Amniotic epithelial cell (primary cell): ENCODE measurements at regions not wholly inside any gene's neighbourhood (a gene's known extent, or its start where the extent isn't known, plus 50 kb on each side); places are given as distances from the start of the nearest gene placed in this dataset.
A peak's percentile ranks its signal among the peaks of the same experiment; 100 is the strongest.

Experiments used
- DNase-seq: peaks from one replicate; pipeline ENCODE4 v3.0.0-alpha.2; 2010; ENCODE audit warnings: low read depth

GRCh38 chr12:97936165-97936564 is 473.6 kb downstream of the RMST start:
- no peak for DNase-seq

DNA sequence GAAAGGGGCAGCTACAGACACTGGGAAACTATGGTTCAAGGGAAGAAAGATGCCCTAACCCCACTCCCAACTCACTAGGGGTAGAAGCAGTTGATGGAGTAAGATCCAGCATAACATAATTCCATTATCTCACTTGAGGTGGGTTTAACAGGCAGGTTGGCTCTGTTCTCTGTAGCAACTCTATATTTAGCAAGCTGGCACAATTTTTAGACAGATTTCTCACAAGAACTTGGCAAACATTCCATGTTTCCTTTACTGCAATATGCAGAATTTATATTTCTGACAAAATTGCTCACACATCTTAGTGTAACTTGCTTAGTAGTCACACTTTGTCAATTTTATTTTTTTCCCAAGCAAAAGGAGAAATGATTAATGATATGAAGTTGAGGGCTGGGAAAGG is 475.4 kb downstream of the RMST start:
- no peak for DNase-seq

GRCh38 chr12:97939156-97939555 is 476.6 kb downstream of the RMST start:
- DNase-seq, result no peak

- DNase-seq, result no peak
These were observed 477.5 kb downstream of the RMST start for GRCh38 chr12:97940105-97940504.

DNA sequence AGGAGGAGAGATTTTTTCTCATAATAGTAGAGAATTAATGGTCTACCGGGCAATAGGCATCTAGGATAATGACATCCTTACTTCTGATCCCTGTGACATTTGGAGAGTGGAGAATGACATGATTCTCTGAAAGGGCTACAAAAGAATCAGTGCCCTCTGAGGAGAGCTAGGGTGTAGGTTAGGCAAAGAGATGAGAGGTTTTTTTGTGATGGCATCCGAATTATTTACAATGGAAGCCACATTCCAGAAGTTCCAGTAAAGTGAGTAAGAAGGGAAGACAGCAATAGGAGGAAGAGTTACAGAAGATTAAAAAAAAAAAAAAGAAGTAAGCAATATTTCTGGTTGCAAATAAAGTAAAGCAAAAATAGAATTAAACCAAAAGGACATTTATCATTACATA is 478.0 kb downstream of the RMST start:
- DNase-seq, result no peak

- no peak for DNase-seq
These were observed 479.2 kb downstream of the RMST start for GRCh38 chr12:97941686-97942354.

DNA sequence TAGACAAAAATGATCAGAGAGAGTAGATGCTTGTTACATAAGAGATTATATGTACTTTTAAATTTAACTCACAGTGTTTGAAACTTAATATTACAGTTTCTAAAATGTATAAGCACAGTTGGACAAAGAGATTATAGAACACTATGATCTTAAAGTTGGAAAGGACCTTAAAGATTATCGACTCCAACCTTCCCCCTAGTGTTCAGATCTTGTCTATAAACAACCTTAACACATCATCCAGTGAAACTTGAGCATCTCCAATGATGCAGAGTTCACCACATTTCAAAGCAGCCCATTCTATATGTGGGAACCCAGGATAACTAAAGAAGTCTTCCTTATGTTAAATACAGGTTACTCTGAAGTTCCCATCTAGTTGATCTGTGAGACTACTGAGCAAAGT is 480.8 kb downstream of the RMST start:
- DNase-seq, result no peak

DNA sequence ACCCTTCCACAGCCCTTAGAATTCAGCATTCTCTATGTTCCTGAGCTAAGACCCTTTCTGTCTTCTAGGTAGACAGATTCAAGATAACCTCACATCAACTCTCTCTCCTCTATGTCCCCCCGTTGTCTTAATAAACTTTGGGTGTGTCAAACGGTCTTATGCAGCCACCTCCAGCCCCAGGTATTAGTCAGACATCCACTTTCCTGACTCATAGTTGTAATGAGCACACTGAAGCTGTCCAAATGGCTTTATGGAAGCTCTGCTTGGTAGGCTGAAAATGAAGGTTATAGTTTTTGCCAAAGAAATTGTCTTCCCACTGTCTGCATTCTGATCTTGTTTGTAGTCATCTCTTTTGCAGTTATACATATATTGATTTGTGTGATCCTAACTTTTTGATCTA is 482.0 kb downstream of the RMST start:
- DNase-seq, result no peak

- DNase-seq, result no peak
These were observed 484.1 kb downstream of the RMST start for GRCh38 chr12:97946701-97947100.

- DNase-seq, result no peak
These were observed 486.0 kb downstream of the RMST start for GRCh38 chr12:97948591-97948990.

DNA sequence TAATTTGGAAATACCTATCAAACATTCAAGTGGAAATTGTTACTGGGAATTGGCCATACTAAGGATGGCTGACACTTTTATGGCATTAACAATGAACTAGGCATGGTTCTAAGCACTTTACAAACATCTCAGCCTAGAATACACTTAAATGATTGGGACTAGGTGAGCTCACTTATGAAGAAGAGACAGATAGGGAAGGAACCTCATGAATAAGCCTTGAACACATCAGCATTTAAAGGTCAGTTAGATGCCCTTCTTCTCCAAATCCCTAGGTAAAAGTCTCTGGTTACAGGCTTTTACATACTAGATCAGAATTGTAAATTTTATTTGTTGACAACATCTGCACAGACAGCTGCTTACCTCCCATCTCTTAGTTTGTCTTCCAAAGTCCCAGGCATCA is 488.6 kb downstream of the RMST start:
- no peak for DNase-seq

DNA sequence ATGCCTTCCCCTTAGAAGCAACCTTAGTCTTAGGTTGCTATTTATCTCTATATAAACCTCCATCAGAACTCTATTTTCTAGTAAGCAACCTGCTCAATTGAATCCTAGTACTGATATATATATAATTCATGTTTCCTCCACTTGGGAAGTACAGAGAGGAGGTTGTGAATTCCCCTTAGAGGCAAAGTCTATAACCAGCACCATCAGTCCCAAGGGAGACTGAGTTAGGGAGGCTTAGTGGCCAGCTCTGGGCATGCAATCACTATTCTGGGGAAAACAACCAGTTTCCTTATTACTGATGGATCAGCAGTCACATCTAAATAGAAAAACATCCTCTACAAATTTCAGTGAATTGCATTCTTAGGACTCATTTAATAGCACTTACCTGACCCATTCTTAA is 489.1 kb downstream of the RMST start:
- no peak for DNase-seq

DNA sequence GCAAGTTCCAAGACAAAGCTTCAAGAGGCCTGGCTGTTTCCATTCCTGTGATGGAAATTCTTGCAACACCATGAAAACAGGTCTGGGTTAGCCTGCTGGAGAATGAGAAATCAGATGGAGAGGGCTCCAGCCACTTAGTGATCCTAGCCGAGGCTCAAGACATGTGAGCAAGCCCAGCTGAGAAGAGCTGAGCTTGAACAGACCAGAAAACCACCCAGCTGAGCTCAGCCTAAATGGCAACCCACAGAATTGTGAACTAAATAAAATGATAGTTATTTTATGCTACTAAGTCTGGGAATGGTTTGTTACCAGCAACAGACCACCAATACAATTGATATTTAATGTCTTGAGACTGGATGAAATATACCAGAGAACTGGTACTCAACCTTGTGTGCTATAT is 494.5 kb downstream of the RMST start:
- DNase-seq, result no peak

DNA sequence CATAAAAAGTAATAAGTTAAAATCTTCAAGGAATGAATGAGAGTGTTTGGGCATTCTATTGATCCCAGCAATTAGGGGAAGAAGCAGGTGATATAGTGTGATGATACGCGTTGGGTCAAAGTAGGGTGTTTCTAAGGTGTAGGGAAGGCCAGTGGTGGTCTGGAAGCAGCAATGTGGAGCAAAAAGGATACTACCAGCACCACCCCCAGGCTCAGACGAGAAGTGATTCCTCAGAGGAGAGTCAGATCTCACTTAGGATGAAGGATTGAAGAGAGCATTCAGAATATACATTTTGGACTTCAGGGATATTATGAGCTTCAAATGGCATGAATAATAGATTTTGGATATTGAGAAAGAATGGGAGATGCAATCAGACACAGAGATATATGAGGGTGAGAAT is 497.6 kb downstream of the RMST start:
- no peak for DNase-seq

GRCh38 chr12:97960741-97961608 is 498.4 kb downstream of the RMST start:
- DNase-seq, result peak; percentile 1

GRCh38 chr12:97967831-97968230 is 505.2 kb downstream of the RMST start:
- DNase-seq, result no peak

GRCh38 chr12:97968641-97969197 is 506.1 kb downstream of the RMST start:
- DNase-seq, result no peak

DNA sequence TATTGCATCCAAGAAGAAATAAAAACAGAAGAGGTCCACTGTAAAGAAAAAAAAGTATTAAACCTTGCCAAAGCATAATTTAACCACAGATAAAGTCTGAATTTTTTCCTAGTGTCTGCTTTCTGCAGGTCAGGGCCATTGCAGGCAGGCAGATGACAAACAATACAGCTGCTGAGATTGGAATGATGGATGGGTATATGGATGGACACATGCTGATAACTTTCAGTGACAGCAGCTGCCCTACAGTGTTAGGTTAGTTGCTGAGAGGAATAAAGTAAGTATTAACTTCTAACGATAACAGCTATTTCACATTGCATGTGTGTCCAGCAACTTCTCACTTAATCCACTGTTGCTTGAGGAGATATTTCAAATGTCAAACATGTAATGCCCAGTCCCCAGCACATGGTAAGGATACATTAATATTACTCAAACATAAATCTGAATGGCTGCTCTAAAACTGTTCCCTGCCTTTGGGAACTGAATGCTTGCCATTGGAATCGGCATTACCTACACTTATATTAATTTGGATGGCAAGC is 515.3 kb downstream of the RMST start:
- DNase-seq, result no peak

DNA sequence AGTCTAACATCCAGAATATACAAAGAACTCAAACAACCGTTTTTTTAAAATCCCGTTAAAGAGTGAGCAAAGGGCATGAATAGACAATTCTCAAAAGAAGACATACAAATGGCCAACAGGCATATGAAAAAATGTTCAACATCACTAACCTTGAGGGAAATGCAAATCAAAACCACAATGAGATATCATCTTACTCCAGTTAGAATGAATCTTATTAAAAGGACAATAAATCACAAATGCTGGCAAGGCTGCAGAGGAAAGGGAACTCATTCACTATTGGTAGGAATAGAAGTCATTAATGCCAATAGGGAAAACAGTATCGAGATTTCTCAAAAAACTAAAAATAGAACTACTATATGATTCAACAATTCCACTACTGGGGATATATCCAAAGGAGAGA is 520.1 kb downstream of the RMST start:
- no peak for DNase-seq

GRCh38 chr12:97983796-97984195 is 521.2 kb downstream of the RMST start:
- DNase-seq, result no peak

DNA sequence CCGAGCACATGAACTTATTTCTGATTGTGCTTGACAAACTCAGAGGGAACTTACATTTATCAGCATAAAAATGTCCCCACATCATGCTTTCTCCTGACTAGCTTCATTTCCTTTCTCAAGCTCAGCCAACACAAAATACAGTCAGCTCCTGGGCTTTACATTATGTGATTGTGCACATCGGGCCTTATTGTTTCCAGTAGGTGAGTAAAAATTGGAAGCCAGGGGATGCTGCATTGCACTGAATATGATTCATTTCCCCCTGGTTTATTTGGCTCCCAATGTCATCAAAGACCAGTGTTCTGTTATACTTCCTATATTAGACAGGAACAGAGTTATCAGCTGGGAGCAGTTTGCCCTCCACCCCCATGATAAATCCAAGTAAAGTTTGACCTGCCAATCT is 521.8 kb downstream of the RMST start:
- DNase-seq, result no peak

DNA sequence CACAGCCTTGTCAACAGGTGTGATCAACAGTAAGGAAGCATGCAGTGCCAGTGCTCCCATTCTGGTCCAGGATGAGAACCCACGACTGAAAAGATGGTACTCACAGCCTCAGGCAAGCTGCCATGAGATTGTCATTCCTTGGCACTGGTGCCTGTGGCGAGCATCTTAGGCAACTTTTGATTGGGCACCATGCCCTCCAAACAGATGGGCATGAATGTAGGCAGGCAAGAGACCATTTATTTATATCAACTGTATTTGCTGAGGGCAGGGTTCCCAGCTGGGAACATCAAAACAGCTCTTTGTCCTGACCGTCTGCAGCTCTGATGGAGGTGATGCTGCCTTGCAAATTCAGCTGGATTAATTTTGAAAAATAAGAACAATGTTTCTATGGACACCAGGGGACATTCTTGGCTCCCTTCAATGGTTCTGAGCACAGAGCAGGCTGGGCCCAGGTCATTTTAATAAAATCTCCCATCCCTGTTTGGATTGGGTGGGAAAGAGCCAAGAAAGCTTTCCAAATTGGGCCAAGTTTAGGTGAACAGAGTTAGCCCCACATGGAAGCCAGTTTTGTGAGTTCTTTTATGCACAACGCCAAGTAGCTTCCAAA is 522.5 kb downstream of the RMST start:
- no peak for DNase-seq

GRCh38 chr12:97985834-97986233 is 523.2 kb downstream of the RMST start:
- no peak for DNase-seq
